ENCODE measurements at regions not wholly inside any gene's neighbourhood (a gene's known extent, or its start where the extent isn't known, plus 50 kb on each side); places are given as distances from the start of the nearest gene placed in this dataset.
"Not testable (repeated sequence)": the region's sequence is repeated elsewhere in the genome, so short reads cannot be mapped to it uniquely, and the experiment has no call there.

- DNase-seq: no peak
These were observed 156.2 kb downstream of the MZT1 start for GRCh38 chr13:72571191-72571590.

GRCh38 chr13:72570019-72570418 lies 157.4 kb downstream of the MZT1 start:
- no peak for DNase-seq

GRCh38 chr13:72567566-72567965 lies 159.9 kb downstream of the MZT1 start:
- no peak for DNase-seq

GRCh38 chr13:72566526-72566925 lies 160.9 kb downstream of the MZT1 start:
- DNase-seq: no peak

GRCh38 chr13:72565893-72566292 lies 161.5 kb downstream of the MZT1 start:
- DNase-seq: no peak

- no peak for DNase-seq
These were observed 164.7 kb downstream of the MZT1 start for GRCh38 chr13:72562686-72563085.

GRCh38 chr13:72561791-72562190 lies 165.6 kb downstream of the MZT1 start:
- DNase-seq: no peak

- no peak for DNase-seq
These were observed 167.7 kb downstream of the MZT1 start for GRCh38 chr13:72559716-72560115.

- no peak for DNase-seq
These were observed 170.5 kb downstream of the MZT1 start for GRCh38 chr13:72556945-72557344.

- DNase-seq: no peak
These were observed 171.8 kb downstream of the MZT1 start for GRCh38 chr13:72555601-72556000.

GRCh38 chr13:72552731-72553130 lies 174.7 kb downstream of the MZT1 start:
- no peak for DNase-seq

GRCh38 chr13:72545895-72546294 lies 181.5 kb downstream of the MZT1 start:
- not testable (repeated sequence) for DNase-seq

- no peak for DNase-seq
These were observed 182.3 kb downstream of the MZT1 start for GRCh38 chr13:72545030-72545719.

GRCh38 chr13:72544042-72544441 lies 183.4 kb downstream of the MZT1 start:
- DNase-seq: no peak

- no peak for DNase-seq
These were observed 185.2 kb downstream of the MZT1 start for GRCh38 chr13:72542241-72542640.

GRCh38 chr13:72541674-72542073 lies 185.8 kb downstream of the MZT1 start:
- no peak for DNase-seq

- no peak for DNase-seq
These were observed 186.5 kb downstream of the MZT1 start for GRCh38 chr13:72540881-72541280.

GRCh38 chr13:72539925-72540324 lies 187.5 kb downstream of the MZT1 start:
- no peak for DNase-seq

GRCh38 chr13:72537782-72538181 lies 189.6 kb downstream of the MZT1 start:
- no peak for DNase-seq

- no peak for DNase-seq
These were observed 190.0 kb downstream of the MZT1 start for GRCh38 chr13:72537395-72537780.

- no peak for DNase-seq
These were observed 190.6 kb downstream of the MZT1 start for GRCh38 chr13:72536714-72537394.

- DNase-seq: no peak
These were observed 192.3 kb downstream of the MZT1 start for GRCh38 chr13:72534951-72535640.

GRCh38 chr13:72530471-72530870 lies 197.0 kb downstream of the MZT1 start:
- DNase-seq: no peak

GRCh38 chr13:72527333-72527732 lies 200.1 kb downstream of the MZT1 start:
- no peak for DNase-seq
